Natural killer cell treated with Interleukin-12 subunit alpha and Interleukin-12 subunit beta and Interleukin-15 and Interleukin-18, amount 100 ng/mL, for 72 hours (primary cell): ENCODE measurements at regions not wholly inside any gene's neighbourhood (a gene's known extent, or its start where the extent isn't known, plus 50 kb on each side); places are given as distances from the start of the nearest gene placed in this dataset.

Experiments used
- ATAC-seq, 2 donors: fragments of 150-1000 bp; cut with Tn5 transposase in 1 of 2; sonication (Bioruptor Pico), chemical (Tn5 transposase) in 1 of 2; 2 replicates each; pipeline ENCODE4 v1.10.0; 2021
- DNase-seq: peaks from one replicate; pipeline ENCODE4 v3.0.0; 2022; ENCODE audit warnings: low spot score
- H3K27ac Mint-ChIP-seq, 2 donors: 1 replicate in 1 of 2; 2 replicates in 1 of 2; pipeline ENCODE4 v1.8.0; 2022; ENCODE audit warnings: mixed read lengths in 2 of 2, mild to moderate bottlenecking in 1 of 2, moderate library complexity in 1 of 2
- H3K27me3 Mint-ChIP-seq, 2 donors: 1 replicate in 1 of 2; 2 replicates in 1 of 2; pipeline ENCODE4 v1.8.0; 2022; ENCODE audit warnings: mixed read lengths in 2 of 2
- H3K36me3 Mint-ChIP-seq: one replicate; pipeline ENCODE4 v1.8.0; 2022; ENCODE audit warnings: mixed read lengths
- H3K4me1 Mint-ChIP-seq, 2 donors: 1 replicate in 1 of 2; 2 replicates in 1 of 2; pipeline ENCODE4 v1.8.0; 2022; ENCODE audit warnings: low read depth in 2 of 2, mixed read lengths in 2 of 2, mild to moderate bottlenecking in 1 of 2
- H3K4me3 Mint-ChIP-seq: one replicate; pipeline ENCODE4 v1.8.0; 2022; ENCODE audit warnings: mixed read lengths
- H3K9me3 Mint-ChIP-seq: 2 replicates; pipeline ENCODE4 v1.8.0; 2022; ENCODE audit warnings: mixed read lengths

GRCh38 chr20:11426948-11427347 lies 490.7 kb upstream of the BTBD3 start:
- H3K4me1 Mint-ChIP-seq, result no peaks in the 10 kb centered on the region
- peaks cover 4% of the 10 kb centered on the region for H3K9me3 Mint-ChIP-seq
- H3K36me3 Mint-ChIP-seq, result peaks cover 2% of the 10 kb centered on the region
- DNase-seq, result no peak
- H3K27me3 Mint-ChIP-seq, result no peaks in the 10 kb centered on the region
- no peak overlapping the region for H3K4me3 Mint-ChIP-seq
- H3K27ac Mint-ChIP-seq, result no peak overlapping the region
- no peak for ATAC-seq

DNA sequence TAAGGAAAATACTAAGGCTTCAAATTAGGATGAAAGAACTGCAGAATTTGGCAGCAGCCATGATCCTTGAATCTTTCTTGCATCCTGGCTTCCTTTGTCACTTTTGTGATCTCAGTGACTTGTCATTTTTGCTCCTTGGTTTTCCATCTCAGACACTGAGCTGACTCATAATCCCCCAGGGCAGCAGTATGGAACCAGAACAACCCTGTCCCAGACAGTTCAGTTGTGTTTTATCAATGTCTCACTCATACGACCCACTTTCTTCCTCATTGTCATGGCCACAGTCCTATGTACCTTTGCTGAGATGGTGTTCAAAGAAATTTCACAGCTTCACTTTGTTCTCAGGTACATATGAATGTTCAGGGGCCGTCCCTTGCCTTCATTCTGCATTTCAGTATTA lies 488.5 kb upstream of the BTBD3 start:
- H3K27me3 Mint-ChIP-seq, result no peaks in the 10 kb centered on the region
- ATAC-seq, result no peak

DNA sequence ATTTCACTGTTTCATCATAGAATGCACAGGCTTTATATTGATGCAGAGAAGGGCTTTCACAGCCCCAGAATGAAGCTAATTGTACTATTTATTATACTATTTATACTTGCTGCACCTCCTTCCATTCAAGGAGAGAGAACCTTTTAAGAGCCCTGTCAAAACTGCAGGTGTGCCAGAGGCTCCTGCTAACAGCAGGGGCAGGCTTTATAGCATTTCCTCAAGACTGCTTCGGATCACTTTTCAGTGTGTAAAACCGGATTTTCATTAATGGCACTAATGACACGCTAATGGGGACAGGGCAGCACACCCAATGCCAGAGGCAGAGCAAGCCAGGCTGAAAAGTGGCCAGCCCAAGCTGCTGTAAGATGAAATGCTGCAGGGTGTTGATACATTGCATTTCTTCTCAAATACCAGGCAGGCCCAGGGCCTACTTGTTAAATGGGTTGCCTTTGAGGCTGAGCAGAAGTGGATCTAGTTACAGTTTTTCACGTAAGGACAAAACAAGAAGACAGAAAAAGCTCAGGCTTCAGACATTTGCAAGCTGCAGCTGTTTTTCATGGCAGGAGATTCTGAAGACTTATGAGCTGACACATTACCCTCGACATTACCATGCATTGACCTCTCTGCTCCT lies 487.7 kb upstream of the BTBD3 start:
- no peak overlapping the region for H3K27ac Mint-ChIP-seq
- ATAC-seq, result no peak
- no peaks in the 10 kb centered on the region for H3K4me1 Mint-ChIP-seq
- DNase-seq, result no peak
- no peaks in the 10 kb centered on the region for H3K27me3 Mint-ChIP-seq
- peaks cover 8% of the 10 kb centered on the region for H3K9me3 Mint-ChIP-seq
- no peak overlapping the region for H3K4me3 Mint-ChIP-seq
- H3K36me3 Mint-ChIP-seq, result peaks cover 7% of the 10 kb centered on the region

More for the DNA sequence above, 488.5 kb upstream of the BTBD3 start:
- H3K9me3 Mint-ChIP-seq, result peaks cover 4% of the 10 kb centered on the region
- no peak overlapping the region for H3K4me3 Mint-ChIP-seq
- H3K36me3 Mint-ChIP-seq, result no peaks in the 10 kb centered on the region
- H3K27ac Mint-ChIP-seq, result no peak overlapping the region
- no peaks in the 10 kb centered on the region for H3K4me1 Mint-ChIP-seq
- no peak for DNase-seq

- H3K4me3 Mint-ChIP-seq, result no peak overlapping the region
Measured at GRCh38 chr20:11430652-11431051, 487.0 kb upstream of the BTBD3 start.

GRCh38 chr20:11431621-11432020 lies 486.1 kb upstream of the BTBD3 start:
- Mint-ChIP-seq H3K9me3 (peaks cover 12% of the 10 kb centered on the region), H3K27ac (no peak overlapping the region), H3K4me3 (no peak overlapping the region), H3K4me1 (no peaks in the 10 kb centered on the region), H3K36me3 (peaks cover 12% of the 10 kb centered on the region), H3K27me3 (no peaks in the 10 kb centered on the region)
- ATAC-seq, result no peak
- no peak for DNase-seq

More at GRCh38 chr20:11430652-11431051, 487.0 kb upstream of the BTBD3 start:
- no peaks in the 10 kb centered on the region for H3K27me3 Mint-ChIP-seq
- no peak overlapping the region for H3K27ac Mint-ChIP-seq
- peaks cover 7% of the 10 kb centered on the region for H3K36me3 Mint-ChIP-seq
- no peak for ATAC-seq
- no peak for DNase-seq
- H3K9me3 Mint-ChIP-seq, result peaks cover 8% of the 10 kb centered on the region
- no peaks in the 10 kb centered on the region for H3K4me1 Mint-ChIP-seq

DNA sequence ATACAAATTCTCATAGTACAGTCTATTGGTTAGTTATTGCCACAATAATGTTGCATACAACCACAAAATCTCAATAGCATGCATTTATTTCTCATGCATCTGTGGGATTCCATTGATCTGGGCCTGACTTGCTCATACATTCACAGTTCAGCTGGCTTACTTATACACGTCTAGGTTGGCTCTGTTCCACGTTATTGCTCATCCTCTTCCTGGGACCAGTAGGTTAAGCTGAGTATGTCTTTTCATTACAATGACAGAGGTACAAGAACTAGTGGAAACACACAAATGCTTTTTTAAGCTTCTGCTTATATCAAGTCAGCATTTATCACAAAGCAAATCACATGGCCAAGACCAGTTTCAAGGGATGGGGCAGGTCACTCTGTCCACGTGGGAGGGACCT lies 485.3 kb upstream of the BTBD3 start:
- no peaks in the 10 kb centered on the region for H3K4me1 Mint-ChIP-seq
- H3K27ac Mint-ChIP-seq, result no peak overlapping the region
- H3K9me3 Mint-ChIP-seq, result peaks cover 13% of the 10 kb centered on the region
- H3K4me3 Mint-ChIP-seq, result no peak overlapping the region
- DNase-seq, result no peak
- H3K36me3 Mint-ChIP-seq, result peaks cover 14% of the 10 kb centered on the region
- ATAC-seq, result no peak
- no peaks in the 10 kb centered on the region for H3K27me3 Mint-ChIP-seq

GRCh38 chr20:11436113-11436905 lies 481.4 kb upstream of the BTBD3 start:
- Mint-ChIP-seq H3K4me1 (no peaks in the 10 kb centered on the region), H3K36me3 (peaks cover 14% of the 10 kb centered on the region), H3K4me3 (no peak overlapping the region), H3K27ac (no peak overlapping the region), H3K27me3 (no peaks in the 10 kb centered on the region), H3K9me3 (peaks cover 15% of the 10 kb centered on the region)
- ATAC-seq (no peak), DNase-seq (no peak)

DNA sequence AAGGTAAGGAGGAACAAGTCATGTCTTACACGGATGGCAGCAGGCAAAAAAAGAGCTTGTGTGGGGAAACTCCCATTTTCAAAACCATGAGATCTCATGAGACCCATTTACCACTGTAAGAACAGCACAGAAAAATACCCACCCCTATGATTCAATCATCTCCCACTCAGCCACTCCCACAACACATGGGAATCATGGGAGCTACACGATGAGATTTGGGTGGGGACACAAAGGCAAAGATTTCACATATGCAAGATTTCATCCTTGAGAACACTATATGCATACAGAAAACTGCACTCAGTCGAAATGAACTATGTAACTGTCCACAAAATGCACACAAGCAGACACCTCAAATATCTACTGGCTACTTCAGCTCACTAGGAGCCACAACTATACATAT lies 480.6 kb upstream of the BTBD3 start:
- Mint-ChIP-seq H3K4me1 (no peaks in the 10 kb centered on the region), H3K9me3 (peaks cover 15% of the 10 kb centered on the region), H3K4me3 (no peak overlapping the region), H3K27ac (no peak overlapping the region), H3K36me3 (peaks cover 14% of the 10 kb centered on the region), H3K27me3 (no peaks in the 10 kb centered on the region)
- ATAC-seq (no peak), DNase-seq (no peak)

- Mint-ChIP-seq H3K9me3 (peaks cover 15% of the 10 kb centered on the region), H3K36me3 (peaks cover 14% of the 10 kb centered on the region), H3K4me1 (no peaks in the 10 kb centered on the region), H3K4me3 (no peak overlapping the region), H3K27ac (no peak overlapping the region), H3K27me3 (no peaks in the 10 kb centered on the region)
- no peak for DNase-seq
- ATAC-seq, result no peak
Measured at GRCh38 chr20:11437611-11438380, 479.9 kb upstream of the BTBD3 start.

DNA sequence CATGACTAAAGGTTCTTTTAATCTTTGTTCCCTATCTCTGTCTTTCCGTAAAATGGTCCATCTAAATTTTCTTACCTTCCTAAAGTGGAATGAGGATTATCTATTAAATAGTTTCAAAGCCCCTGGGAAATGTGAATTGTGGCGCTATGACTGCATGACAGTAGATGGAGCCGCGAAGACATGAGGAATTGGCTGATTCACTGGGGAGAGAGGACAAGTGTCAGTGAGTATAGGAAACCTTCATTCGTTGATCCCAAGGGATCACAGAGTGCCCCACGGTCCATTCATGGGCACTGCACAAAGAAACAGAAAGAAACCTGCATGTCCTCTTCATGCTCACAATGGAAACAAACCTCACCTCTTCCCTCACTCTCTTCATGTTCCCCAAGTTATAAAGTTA lies 479.3 kb upstream of the BTBD3 start:
- ATAC-seq (no peak), DNase-seq (no peak)
- no peaks in the 10 kb centered on the region for H3K4me1 Mint-ChIP-seq
- H3K27me3 Mint-ChIP-seq, result no peaks in the 10 kb centered on the region
- H3K9me3 Mint-ChIP-seq, result peaks cover 18% of the 10 kb centered on the region
- H3K4me3 Mint-ChIP-seq, result no peak overlapping the region
- peaks cover 14% of the 10 kb centered on the region for H3K36me3 Mint-ChIP-seq
- no peak overlapping the region for H3K27ac Mint-ChIP-seq

- ATAC-seq (no peak), DNase-seq (no peak)
- no peaks in the 10 kb centered on the region for H3K36me3 Mint-ChIP-seq
- no peaks in the 10 kb centered on the region for H3K27me3 Mint-ChIP-seq
- no peak overlapping the region for H3K27ac Mint-ChIP-seq
- H3K4me3 Mint-ChIP-seq, result no peak overlapping the region
- H3K9me3 Mint-ChIP-seq, result peaks cover 7% of the 10 kb centered on the region
- no peaks in the 10 kb centered on the region for H3K4me1 Mint-ChIP-seq
Measured at GRCh38 chr20:11443382-11444119, 474.1 kb upstream of the BTBD3 start.

- no peaks in the 10 kb centered on the region for H3K36me3 Mint-ChIP-seq
- no peak overlapping the region for H3K27ac Mint-ChIP-seq
- H3K27me3 Mint-ChIP-seq, result no peaks in the 10 kb centered on the region
- ATAC-seq (no peak), DNase-seq (no peak)
- no peaks in the 10 kb centered on the region for H3K4me1 Mint-ChIP-seq
- H3K4me3 Mint-ChIP-seq, result no peak overlapping the region
- peaks cover 10% of the 10 kb centered on the region for H3K9me3 Mint-ChIP-seq
Measured at GRCh38 chr20:11445161-11445560, 472.5 kb upstream of the BTBD3 start.

- H3K9me3 Mint-ChIP-seq, result peaks cover 12% of the 10 kb centered on the region
- H3K27me3 Mint-ChIP-seq, result no peaks in the 10 kb centered on the region
- H3K36me3 Mint-ChIP-seq, result no peaks in the 10 kb centered on the region
- H3K27ac Mint-ChIP-seq, result no peak overlapping the region
- no peak for DNase-seq
- no peaks in the 10 kb centered on the region for H3K4me1 Mint-ChIP-seq
- no peak for ATAC-seq
- H3K4me3 Mint-ChIP-seq, result no peak overlapping the region
Measured at GRCh38 chr20:11445891-11446290, 471.8 kb upstream of the BTBD3 start.
